H1 (cell line): ENCODE measurements at regions not wholly inside any gene's neighbourhood (a gene's known extent, or its start where the extent isn't known, plus 50 kb on each side); places are given as distances from the start of the nearest gene placed in this dataset.

Source experiments
- CTCF ChIA-PET: fragments of 300-600 bp; sonication (Branson Sonifier 250); formaldehyde crosslinking; loops from one replicate; lab custom pipeline; 2021; ENCODE audit not compliant: partially characterized antibody; lab: Charles Lee
- POLR2A ChIA-PET: fragments of 300-600 bp; sonication (Branson Sonifier 250); formaldehyde crosslinking; loops from one replicate; lab custom pipeline; 2021; ENCODE audit warnings: inconsistent platforms; ENCODE audit not compliant: partially characterized antibody; lab: Charles Lee
- DNase-seq, 2 experiments: peaks; one replicate each; pipeline versions ENCODE4 v3.0.0 to v3.0.0-alpha.2; 2010 to 2022; ENCODE audit warnings: low spot score in 2 of 2, low read depth in 1 of 2, mixed read lengths in 1 of 2
- FAIRE-seq: peaks from 2 replicates; lab custom pipeline; 2011; peaks lifted over from hg19 to GRCh38; lab: Jason Lieb, UNC
- H2AFZ ChIP-seq: 2 replicates; pipeline ENCODE4 v1.8.1; 2012; ENCODE audit warnings: low read length, inconsistent platforms
- H2AK5ac ChIP-seq: 2 replicates; pipeline ENCODE4 v1.6.1; 2013; ENCODE audit warnings: low read depth, low read length
- H2BK120ac ChIP-seq: replicated peaks from 2 replicates; pipeline ENCODE3; 2013; ENCODE audit warnings: low read depth, low read length, inconsistent platforms
- H2BK12ac ChIP-seq: 2 replicates; pipeline ENCODE4 v1.6.1; 2013; ENCODE audit warnings: low read depth, low read length
- H2BK15ac ChIP-seq: 2 replicates; pipeline ENCODE4 v1.6.1; 2013; ENCODE audit warnings: low read length
- H2BK20ac ChIP-seq: 2 replicates; pipeline ENCODE4 v1.6.1; 2013; ENCODE audit warnings: low read length
- H2BK5ac ChIP-seq: 2 replicates; pipeline ENCODE4 v1.6.1; 2013; ENCODE audit warnings: low read depth, low read length
- H3K14ac ChIP-seq: 2 replicates; pipeline ENCODE4 v1.6.1; 2013; ENCODE audit warnings: inconsistent platforms; ENCODE audit not compliant: insufficient read length
- H3K18ac ChIP-seq: 2 replicates; pipeline ENCODE4 v1.6.1; 2013; ENCODE audit warnings: low read length; ENCODE audit errors: extremely low read depth
- H3K23ac ChIP-seq: 2 replicates; pipeline ENCODE4 v1.6.1; 2013; ENCODE audit warnings: inconsistent platforms; ENCODE audit not compliant: insufficient read length
- H3K23me2 ChIP-seq: 2 replicates; pipeline ENCODE4 v1.6.1; 2013; ENCODE audit warnings: low read depth, low read length
- H3K27ac ChIP-seq: 2 replicates; pipeline ENCODE4 v1.6.1; 2011; ENCODE audit warnings: low read depth, low read length, inconsistent platforms
- H3K27me3 ChIP-seq, 4 experiments: replicated peaks in 1 of 4; 1 replicate in 1 of 4; 2 replicates in 3 of 4; pipeline versions ENCODE4 v1.6.1 to v1.8.1; 2011 to 2013; ENCODE audit warnings: low read length in 3 of 4, mild to moderate bottlenecking in 3 of 4, inconsistent platforms in 2 of 4, mixed read lengths in 2 of 4, moderate library complexity in 1 of 4; ENCODE audit not compliant: control insufficient read depth in 3 of 4, insufficient read depth in 3 of 4; ENCODE audit errors: extremely low read depth in 1 of 4
- H3K36me3 ChIP-seq, 4 experiments: 2 replicates each; pipeline versions ENCODE4 v1.6.1 to v1.8.1; 2011 to 2013; ENCODE audit warnings: mild to moderate bottlenecking in 4 of 4, low read length in 3 of 4, moderate library complexity in 2 of 4, control low read depth in 1 of 4, inconsistent platforms in 1 of 4; ENCODE audit not compliant: insufficient read depth in 4 of 4, control insufficient read depth in 2 of 4
- H3K4ac ChIP-seq: replicated peaks from 2 replicates; pipeline ENCODE3; 2013; ENCODE audit warnings: low read length, low read depth, mixed read lengths, inconsistent platforms; ENCODE audit not compliant: insufficient read length
- H3K4me1 ChIP-seq, 4 experiments: replicated peaks in 1 of 4; 1 replicate in 1 of 4; 2 replicates in 3 of 4; pipeline versions ENCODE4 v1.6.1 to v1.8.1; 2011 to 2013; ENCODE audit warnings: low read length in 3 of 4, inconsistent platforms in 2 of 4, mixed read lengths in 1 of 4; ENCODE audit not compliant: insufficient read depth in 4 of 4, control insufficient read depth in 3 of 4
- H3K4me2 ChIP-seq, 2 experiments: 2 replicates each; pipeline versions ENCODE4 v1.6.1 to v1.8.1; 2011 to 2013; ENCODE audit warnings: low read depth in 2 of 2, low read length in 2 of 2, control low read depth in 1 of 2, inconsistent platforms in 1 of 2, mild to moderate bottlenecking in 1 of 2; ENCODE audit not compliant: insufficient read depth in 1 of 2
- H3K4me3 ChIP-seq, 4 experiments: fragments of 200-600, 300-600 bp in 1 of 4; sonication (generic), shearing (Covaris generic), sonication (Bioruptor Twin) in 1 of 4; 2 replicates each; pipeline versions ENCODE4 v1.5.1 to v1.8.1; 2011 to 2016; ENCODE audit warnings: low read length in 4 of 4, low read depth in 3 of 4, control low read depth in 2 of 4, inconsistent platforms in 2 of 4, mild to moderate bottlenecking in 2 of 4, mixed read lengths in 1 of 4, moderate library complexity in 1 of 4; ENCODE audit not compliant: insufficient read depth in 2 of 4; ENCODE audit errors: extremely low read depth in 1 of 4
- H3K56ac ChIP-seq: replicated peaks from 2 replicates; pipeline ENCODE3; 2013; ENCODE audit warnings: low read depth, mild to moderate bottlenecking, mixed read lengths, low read length, inconsistent platforms; ENCODE audit not compliant: insufficient read length
- H3K79me1 ChIP-seq: 2 replicates; pipeline ENCODE4 v1.6.1; 2013; ENCODE audit warnings: low read depth, low read length, control low read depth
- H3K79me2 ChIP-seq, 2 experiments: 2 replicates each; pipeline versions ENCODE4 v1.6.1 to v1.8.1; 2012 to 2013; ENCODE audit warnings: low read length in 2 of 2, mild to moderate bottlenecking in 2 of 2, inconsistent platforms in 1 of 2; ENCODE audit not compliant: insufficient read depth in 2 of 2, control insufficient read depth in 1 of 2
- H3K9ac ChIP-seq, 4 experiments: replicated peaks in 1 of 4; 1 replicate in 1 of 4; 2 replicates in 3 of 4; pipeline versions ENCODE4 v1.6.1 to v1.8.1; 2011 to 2013; ENCODE audit warnings: low read depth in 3 of 4, low read length in 3 of 4, control low read depth in 2 of 4, mild to moderate bottlenecking in 2 of 4, moderate library complexity in 2 of 4, inconsistent platforms in 1 of 4; ENCODE audit errors: extremely low read depth in 1 of 4
- H3K9me3 ChIP-seq, 2 experiments: 2 replicates each; pipeline versions ENCODE4 v1.6.1 to v1.8.1; 2012 to 2013; ENCODE audit warnings: mild to moderate bottlenecking in 2 of 2, moderate library complexity in 2 of 2, control low read depth in 1 of 2, inconsistent platforms in 1 of 2, low read depth in 1 of 2, low read length in 1 of 2, mixed read lengths in 1 of 2; ENCODE audit not compliant: insufficient read depth in 2 of 2
- H4K20me1 ChIP-seq, 2 experiments: replicated peaks in 1 of 2; 2 replicates each; pipeline versions ENCODE3 to v1.8.1; 2011 to 2013; ENCODE audit warnings: inconsistent platforms in 2 of 2, low read length in 2 of 2, mild to moderate bottlenecking in 1 of 2; ENCODE audit not compliant: insufficient read depth in 2 of 2, control insufficient read depth in 1 of 2
- H4K5ac ChIP-seq: 2 replicates; pipeline ENCODE4 v1.6.1; 2013; ENCODE audit warnings: low read length, low read depth, mixed read lengths, inconsistent platforms; ENCODE audit not compliant: insufficient read length
- H4K8ac ChIP-seq: 2 replicates; pipeline ENCODE4 v1.8.0; 2013; ENCODE audit warnings: mild to moderate bottlenecking, moderate library complexity, low read length, inconsistent platforms; ENCODE audit not compliant: insufficient read depth; ENCODE audit errors: extremely low read depth
- H4K91ac ChIP-seq: replicated peaks from 2 replicates; pipeline ENCODE3; 2013; ENCODE audit warnings: low read length, mixed read lengths, inconsistent platforms; ENCODE audit not compliant: insufficient read length
- ASH2L ChIP-seq: fragments of 200-600, 300-600 bp; sonication (generic); IDR thresholded peaks from one replicate; pipeline ENCODE4 v1.7.1; 2017; ENCODE audit warnings: low read length
- BCL11A ChIP-seq, 2 experiments: IDR thresholded peaks; one replicate each; pipeline ENCODE4 v1.6.1; 2011; ENCODE audit warnings: low read depth in 2 of 2, low read length in 2 of 2, mild to moderate bottlenecking in 2 of 2
- BRCA1 ChIP-seq: IDR thresholded peaks from 2 replicates; pipeline ENCODE4 v1.6.1; 2012; ENCODE audit warnings: low read depth, low read length, improper control_type of control experiment
- EGR1 ChIP-seq: IDR thresholded peaks from 2 replicates; pipeline ENCODE4 v1.6.1; 2011; ENCODE audit warnings: low read depth, low read length, borderline replicate concordance
- JUN ChIP-seq: IDR thresholded peaks from 2 replicates; pipeline ENCODE4 v1.6.1; 2011; ENCODE audit warnings: low read depth, mild to moderate bottlenecking, improper control_type of control experiment, low read length
- JUND ChIP-seq: IDR thresholded peaks from 2 replicates; pipeline ENCODE4 v1.6.1; 2011; ENCODE audit warnings: mild to moderate bottlenecking, improper control_type of control experiment, low read length
- NANOG ChIP-seq: IDR thresholded peaks from 2 replicates; pipeline ENCODE4 v1.6.1; 2011; ENCODE audit warnings: low read length, low read depth, mild to moderate bottlenecking, inconsistent platforms; ENCODE audit not compliant: insufficient read depth, poor library complexity, severe bottlenecking
- POLR2AphosphoS5 ChIP-seq: IDR thresholded peaks from 2 replicates; pipeline ENCODE4 v1.6.1; 2011; ENCODE audit warnings: low read depth, low read length
- RFX5 ChIP-seq: IDR thresholded peaks from 2 replicates; pipeline ENCODE4 v1.6.1; 2011; ENCODE audit warnings: low read depth, low read length, improper control_type of control experiment, borderline replicate concordance
- SIN3A ChIP-seq, 2 experiments: IDR thresholded peaks in 1 of 2; conservative IDR thresholded peaks in 1 of 2; 2 replicates each; pipeline ENCODE4 v1.6.1; 2011 to 2012; ENCODE audit warnings: low read length in 2 of 2, improper control_type of control experiment in 1 of 2, low read depth in 1 of 2, mild to moderate bottlenecking in 1 of 2
- SIRT6 ChIP-seq: IDR thresholded peaks from one replicate; pipeline ENCODE4 v1.7.1; 2012; ENCODE audit warnings: low read length, inconsistent platforms
- TEAD4 ChIP-seq: IDR thresholded peaks from 2 replicates; pipeline ENCODE4 v1.6.1; 2012; ENCODE audit warnings: low read depth, low read length, inconsistent platforms, mixed read lengths
- WGBS, 2 experiments: shearing (Covaris generic) in 1 of 2; methylation state at CpG; one replicate each; pipeline versions ENCODE4 v1.1.6 to v1.1.7; 2013 to 2015; ENCODE audit warnings: low lambda C conversion rate in 2 of 2, mixed read lengths in 2 of 2, inconsistent platforms in 1 of 2, low coverage in 1 of 2, missing lambda C conversion rate in 1 of 2; ENCODE audit not compliant: insufficient replicate concordance in 2 of 2, insufficient coverage in 1 of 2, insufficient read length in 1 of 2; ENCODE audit errors: extremely low coverage in 1 of 2, missing lambda C conversion rate in 1 of 2; 5-methylcytosine and 5-hydroxymethylcytosine counted together
- TF ChIP-seq, protein P1 (sequence below): IDR thresholded peaks from 2 replicates; pipeline ENCODE4 v1.6.1; 2012; ENCODE audit warnings: inconsistent platforms
- TF ChIP-seq, protein P2 (sequence below): IDR thresholded peaks from 2 replicates; pipeline ENCODE4 v1.6.1; 2012; ENCODE audit warnings: low read length, inconsistent platforms

DNA sequence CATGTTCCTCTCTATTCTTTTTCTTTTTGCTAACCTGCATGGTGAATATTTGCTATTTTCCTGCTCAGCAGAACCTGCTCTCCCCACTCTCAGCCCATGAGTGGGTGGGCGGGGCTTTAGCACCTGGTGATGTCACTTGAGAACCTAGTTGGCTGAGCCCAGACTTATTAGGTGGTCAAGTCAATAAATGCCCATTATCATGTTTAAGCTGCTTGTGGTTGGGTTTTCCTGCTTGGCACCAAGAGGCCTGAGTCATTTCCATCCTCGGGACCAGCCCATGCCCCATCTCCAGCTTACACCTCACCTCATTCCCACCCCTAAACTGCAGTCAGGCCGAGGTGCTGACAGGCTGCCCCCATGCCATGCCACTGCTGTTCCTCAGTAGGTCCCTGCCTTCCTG, 226.6 kb downstream of the ANKRD30B start:
- DNase-seq (no peak), FAIRE-seq (no peak)
- Histone ChIP-seq H2BK20ac (no peak overlapping the region), H3K4me1 (no peaks in the 10 kb centered on the region), H3K18ac (no peak overlapping the region), H2AFZ (no peak overlapping the region), H2BK5ac (no peak overlapping the region), H3K14ac (no peak overlapping the region), H3K36me3 (no peaks in the 10 kb centered on the region), H4K91ac (no peak overlapping the region), H3K4me2 (no peak overlapping the region), H4K5ac (no peak overlapping the region), H3K9me3 (peaks cover 57 to 91% of the 10 kb centered on the region in 2 experiments; a peak in 3 of 4 replicates), H4K8ac (no peak overlapping the region), H2BK12ac (no peak overlapping the region), H4K20me1 (no peaks in the 10 kb centered on the region), H3K23ac (no peak overlapping the region), H2BK120ac (no peak overlapping the region), H3K79me2 (no peaks in the 10 kb centered on the region), H3K56ac (no peak overlapping the region), H3K27ac (no peak overlapping the region), H2BK15ac (no peak overlapping the region), H3K23me2 (no peaks in the 10 kb centered on the region), H3K4ac (no peak overlapping the region), H3K79me1 (no peaks in the 10 kb centered on the region), H3K9ac (no peak overlapping the region), H3K27me3 (no peaks in the 10 kb centered on the region), H3K4me3 (no peak overlapping the region), H2AK5ac (no peak overlapping the region)
- TF ChIP-seq JUN, result no peak
- TF ChIP-seq POLR2AphosphoS5, result no peak
- TF ChIP-seq JUND, result no peak
- no peak for TF ChIP-seq BCL11A (IDR thresholded peaks at IDR 0.05; ENCODE audit: low read depth in 2 of 2, low read length in 2 of 2)
- no peak for TF ChIP-seq TEAD4
- no peak for TF ChIP-seq SIRT6
- TF ChIP-seq ASH2L, result no peak
- no peak for TF ChIP-seq BRCA1
- TF ChIP-seq RFX5, result no peak
- TF ChIP-seq, protein P1, sequence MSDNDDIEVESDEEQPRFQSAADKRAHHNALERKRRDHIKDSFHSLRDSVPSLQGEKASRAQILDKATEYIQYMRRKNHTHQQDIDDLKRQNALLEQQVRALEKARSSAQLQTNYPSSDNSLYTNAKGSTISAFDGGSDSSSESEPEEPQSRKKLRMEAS, result no peak
- no peak for TF ChIP-seq NANOG
- TF ChIP-seq, protein P2, sequence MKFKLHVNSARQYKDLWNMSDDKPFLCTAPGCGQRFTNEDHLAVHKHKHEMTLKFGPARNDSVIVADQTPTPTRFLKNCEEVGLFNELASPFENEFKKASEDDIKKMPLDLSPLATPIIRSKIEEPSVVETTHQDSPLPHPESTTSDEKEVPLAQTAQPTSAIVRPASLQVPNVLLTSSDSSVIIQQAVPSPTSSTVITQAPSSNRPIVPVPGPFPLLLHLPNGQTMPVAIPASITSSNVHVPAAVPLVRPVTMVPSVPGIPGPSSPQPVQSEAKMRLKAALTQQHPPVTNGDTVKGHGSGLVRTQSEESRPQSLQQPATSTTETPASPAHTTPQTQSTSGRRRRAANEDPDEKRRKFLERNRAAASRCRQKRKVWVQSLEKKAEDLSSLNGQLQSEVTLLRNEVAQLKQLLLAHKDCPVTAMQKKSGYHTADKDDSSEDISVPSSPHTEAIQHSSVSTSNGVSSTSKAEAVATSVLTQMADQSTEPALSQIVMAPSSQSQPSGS, result no peak
- no peak for TF ChIP-seq SIN3A (conservative IDR thresholded peaks at IDR 0.05 in 1 of 2, IDR thresholded peaks at IDR 0.05 in 1 of 2; ENCODE audit: low read depth in 1 of 2, low read length in 2 of 2)
- no peak for TF ChIP-seq EGR1
- 61% methylated on average over 3 of the region's 3 CpGs; no CpG with 5 or more reads in 1 of the 2 experiments for WGBS, 2 experiments
- CTCF ChIA-PET, result no interaction called here
- POLR2A ChIA-PET, result no interaction called here
